Nephron (organoid): ENCODE measurements at regions not wholly inside any gene's neighbourhood (a gene's known extent, or its start where the extent isn't known, plus 50 kb on each side); places are given as distances from the start of the nearest gene placed in this dataset.
A peak's percentile ranks its signal among the peaks of the same experiment; 100 is the strongest.

Source experiments
- H3K27ac Mint-ChIP-seq, 3 experiments: 2 replicates each; pipeline ENCODE4 v1.8.0; 2020; ENCODE audit warnings: mixed read lengths in 3 of 3, mild to moderate bottlenecking in 2 of 3, moderate library complexity in 1 of 3
- H3K27me3 Mint-ChIP-seq: 2 replicates; pipeline ENCODE4 v1.8.0; 2021; ENCODE audit warnings: low read depth, mild to moderate bottlenecking, moderate library complexity, mixed read lengths
- H3K36me3 Mint-ChIP-seq: 2 replicates; pipeline ENCODE4 v1.8.0; 2020; ENCODE audit warnings: low read depth, mixed read lengths
- H3K4me1 Mint-ChIP-seq: 2 replicates; pipeline ENCODE4 v1.8.0; 2020; ENCODE audit warnings: mixed read lengths
- H3K4me3 Mint-ChIP-seq, 3 experiments: 2 replicates each; pipeline ENCODE4 v1.8.0; 2020; ENCODE audit warnings: mild to moderate bottlenecking in 3 of 3, mixed read lengths in 3 of 3, moderate library complexity in 2 of 3
- H3K9me3 Mint-ChIP-seq: 2 replicates; pipeline ENCODE4 v1.8.0; 2020; ENCODE audit warnings: mixed read lengths
- CTCF ChIP-seq, 3 experiments: fragments of 200-600 bp; sonication (generic); IDR thresholded peaks; one replicate each; pipeline ENCODE4 v1.5.0; 2021; ENCODE audit warnings: antibody characterized with exemption in 3 of 3; ENCODE audit not compliant: unreplicated experiment in 3 of 3

GRCh38 chr5:162231522-162231921 lies 163.9 kb downstream of the GABRG2 start:
- Mint-ChIP-seq H3K4me3 (no peak overlapping the region), H3K27ac (no peak overlapping the region), H3K9me3 (peaks cover 9% of the 10 kb centered on the region), H3K4me1 (no peaks in the 10 kb centered on the region), H3K27me3 (peaks cover 4% of the 10 kb centered on the region), H3K36me3 (no peaks in the 10 kb centered on the region)
- no peak for TF ChIP-seq CTCF (IDR thresholded peaks at IDR 0.05; ENCODE audit: unreplicated experiment in 3 of 3)

GRCh38 chr5:162240734-162241133 lies 173.2 kb downstream of the GABRG2 start:
- H3K4me3 Mint-ChIP-seq: no peak overlapping the region
- H3K27ac Mint-ChIP-seq: no peak overlapping the region
- TF ChIP-seq CTCF (IDR thresholded peaks at IDR 0.05; ENCODE audit: unreplicated experiment in 3 of 3): no peak
- H3K27me3 Mint-ChIP-seq: no peaks in the 10 kb centered on the region
- H3K4me1 Mint-ChIP-seq: no peaks in the 10 kb centered on the region
- H3K9me3 Mint-ChIP-seq: peaks cover 10% of the 10 kb centered on the region
- no peaks in the 10 kb centered on the region for H3K36me3 Mint-ChIP-seq

GRCh38 chr5:162242416-162242815 lies 174.8 kb downstream of the GABRG2 start:
- Mint-ChIP-seq H3K4me3 (no peak overlapping the region), H3K27me3 (no peaks in the 10 kb centered on the region), H3K4me1 (no peaks in the 10 kb centered on the region), H3K36me3 (no peaks in the 10 kb centered on the region), H3K9me3 (peaks cover 2% of the 10 kb centered on the region), H3K27ac (no peak overlapping the region)
- TF ChIP-seq CTCF (IDR thresholded peaks at IDR 0.05; ENCODE audit: unreplicated experiment in 3 of 3): no peak

- no peaks in the 10 kb centered on the region for H3K9me3 Mint-ChIP-seq
- no peaks in the 10 kb centered on the region for H3K36me3 Mint-ChIP-seq
- H3K27me3 Mint-ChIP-seq: no peaks in the 10 kb centered on the region
- H3K4me1 Mint-ChIP-seq: no peaks in the 10 kb centered on the region
- no peak overlapping the region for H3K4me3 Mint-ChIP-seq
- H3K27ac Mint-ChIP-seq: no peak overlapping the region
- no peak for TF ChIP-seq CTCF (IDR thresholded peaks at IDR 0.05; ENCODE audit: unreplicated experiment in 3 of 3)
Measured at GRCh38 chr5:162243651-162244050, 176.1 kb downstream of the GABRG2 start.

GRCh38 chr5:162248107-162248713 lies 180.6 kb downstream of the GABRG2 start:
- no peaks in the 10 kb centered on the region for H3K9me3 Mint-ChIP-seq
- no peak overlapping the region for H3K27ac Mint-ChIP-seq
- TF ChIP-seq CTCF (IDR thresholded peaks at IDR 0.05; ENCODE audit: unreplicated experiment in 3 of 3): peak in 1 of 3 experiments; percentile 19
- H3K4me1 Mint-ChIP-seq: no peaks in the 10 kb centered on the region
- H3K36me3 Mint-ChIP-seq: no peaks in the 10 kb centered on the region
- no peaks in the 10 kb centered on the region for H3K27me3 Mint-ChIP-seq
- H3K4me3 Mint-ChIP-seq: no peak overlapping the region

GRCh38 chr5:162256711-162257110 lies 189.1 kb downstream of the GABRG2 start:
- TF ChIP-seq CTCF (IDR thresholded peaks at IDR 0.05; ENCODE audit: unreplicated experiment in 3 of 3): no peak
- H3K9me3 Mint-ChIP-seq: no peaks in the 10 kb centered on the region
- H3K4me3 Mint-ChIP-seq: no peak overlapping the region
- H3K36me3 Mint-ChIP-seq: no peaks in the 10 kb centered on the region
- H3K27me3 Mint-ChIP-seq: no peaks in the 10 kb centered on the region
- H3K27ac Mint-ChIP-seq: no peak overlapping the region
- H3K4me1 Mint-ChIP-seq: no peaks in the 10 kb centered on the region
